ENCODE measurements at regions not wholly inside any gene's neighbourhood (a gene's known extent, or its start where the extent isn't known, plus 50 kb on each side); places are given as distances from the start of the nearest gene placed in this dataset.
"Not testable (repeated sequence)": the region's sequence is repeated elsewhere in the genome, so short reads cannot be mapped to it uniquely, and the experiment has no call there.

- H3K9ac ChIP-seq (replicated peaks; ENCODE audit: extremely low read depth, insufficient read depth, low read length): no peak overlapping the region
- intact Hi-C loops (cut with micrococcal nuclease) (no loop called here), dilution Hi-C loops (cut with MboI; ENCODE audit: extremely low pct_ligation_motif_present, low sequenced_read_pairs) (no loop called here)
- H3K79me2 ChIP-seq (ENCODE audit: control insufficient read depth, insufficient read depth, low read length): no peaks in the 10 kb centered on the region
- H2AFZ ChIP-seq (ENCODE audit: low read depth, low read length): no peak overlapping the region
- no peaks in the 10 kb centered on the region for H3K9me1 ChIP-seq (replicated peaks; ENCODE audit: control insufficient read depth, extremely low read depth, insufficient read depth, low read length)
- no peaks in the 10 kb centered on the region for H4K20me1 ChIP-seq (replicated peaks; ENCODE audit: control insufficient read depth, extremely low read depth, insufficient read depth, low read length)
- peaks cover 7% of the 10 kb centered on the region for H3K4me1 ChIP-seq (ENCODE audit: control insufficient read depth, extremely low read depth, insufficient read depth, low read length)
- H3K36me3 ChIP-seq (ENCODE audit: control insufficient read depth in 2 of 2, extremely low read depth in 1 of 2, insufficient read depth in 2 of 2, low read length in 2 of 2): no peaks in the 10 kb centered on the region
- no peak overlapping the region for H3K4me3 ChIP-seq (replicated peaks in 1 of 3; ENCODE audit: insufficient read depth in 1 of 3, low read depth in 1 of 3, low read length in 3 of 3)
- ChIA-PET CTCF (no interaction called here), POLR2A (no interaction called here)
- H3K9me3 ChIP-seq (replicated peaks; ENCODE audit: control insufficient read depth, insufficient read depth, low read length): no peaks in the 10 kb centered on the region
- no peaks in the 10 kb centered on the region for H3K27me3 ChIP-seq (ENCODE audit: control insufficient read depth in 2 of 2, insufficient read depth in 2 of 2, low read length in 2 of 2)
- H3K4me2 ChIP-seq (ENCODE audit: insufficient read depth, low read length): no peak overlapping the region
- FAIRE-seq (no peak), DNase-seq (ENCODE audit: low read depth, low spot score) (no peak)
- no peak overlapping the region for H3K27ac ChIP-seq (ENCODE audit: insufficient read depth, low read depth, low read length)
- BruUV-seq (replicated peaks): no TSS peak
- no peak for TF ChIP-seq POLR2AphosphoS5 (IDR thresholded peaks at IDR 0.05; ENCODE audit: insufficient read depth, low read depth, low read length)
- TF ChIP-seq FOS (IDR thresholded peaks at IDR 0.05; ENCODE audit: borderline replicate concordance, insufficient read depth, low read length): no peak
- no peak for TF ChIP-seq MAX (IDR thresholded peaks at IDR 0.05; ENCODE audit: insufficient read depth, insufficient read length)
- TF ChIP-seq MYC (IDR thresholded peaks at IDR 0.05; ENCODE audit: low read depth, low read length): no peak
- no peak for TF ChIP-seq POLR2A (IDR thresholded peaks at IDR 0.05; ENCODE audit: low read depth, low read length)
- TF ChIP-seq EZH2 (IDR thresholded peaks at IDR 0.05; ENCODE audit: borderline replicate concordance, low read depth, low read length, severe bottlenecking): no peak
- no peak for TF ChIP-seq GATA2 (IDR thresholded peaks at IDR 0.05; ENCODE audit: insufficient read depth, insufficient read length, low read depth, low read length)
- TF ChIP-seq CTCF (IDR thresholded peaks at IDR 0.05; ENCODE audit: extremely low read depth in 1 of 2, insufficient read depth in 1 of 2, low read depth in 1 of 2, low read length in 2 of 2): no peak
- no peak for TF ChIP-seq JUN (IDR thresholded peaks at IDR 0.05; ENCODE audit: borderline replicate concordance, insufficient read depth, insufficient read length, low read depth)
Measured at GRCh38 chr2:224151161-224151560, 112.1 kb upstream of the SERPINE2 start.

GRCh38 chr2:224148058-224148457 is 109.0 kb upstream of the SERPINE2 start:
- H3K4me2 ChIP-seq (ENCODE audit: insufficient read depth, low read length); FAIRE-seq; H3K27ac ChIP-seq (ENCODE audit: insufficient read depth, low read depth, low read length); H3K4me3 ChIP-seq (replicated peaks in 1 of 3; ENCODE audit: insufficient read depth in 1 of 3, low read depth in 1 of 3, low read length in 3 of 3); H3K9me1 ChIP-seq (replicated peaks; ENCODE audit: control insufficient read depth, extremely low read depth, insufficient read depth, low read length); H4K20me1 ChIP-seq (replicated peaks; ENCODE audit: control insufficient read depth, extremely low read depth, insufficient read depth, low read length); H3K36me3 ChIP-seq (ENCODE audit: control insufficient read depth in 2 of 2, extremely low read depth in 1 of 2, insufficient read depth in 2 of 2, low read length in 2 of 2); dilution Hi-C loops (cut with MboI; ENCODE audit: extremely low pct_ligation_motif_present, low sequenced_read_pairs); H3K9me3 ChIP-seq (replicated peaks; ENCODE audit: control insufficient read depth, insufficient read depth, low read length); H3K79me2 ChIP-seq (ENCODE audit: control insufficient read depth, insufficient read depth, low read length); H2AFZ ChIP-seq (ENCODE audit: low read depth, low read length); H3K27me3 ChIP-seq (ENCODE audit: control insufficient read depth in 2 of 2, insufficient read depth in 2 of 2, low read length in 2 of 2); DNase-seq (ENCODE audit: low read depth, low spot score); BruUV-seq (replicated peaks); H3K9ac ChIP-seq (replicated peaks; ENCODE audit: extremely low read depth, insufficient read depth, low read length); POLR2A ChIA-PET: not testable (repeated sequence)
- intact Hi-C loops (cut with micrococcal nuclease): loop anchor here (5.0 to 10.0 kb wide), 4 partner anchors 257 to 453 kb away; partner anchors contain the start of genes CUL3 and FAM124B
- peaks cover 26% of the 10 kb centered on the region for H3K4me1 ChIP-seq (ENCODE audit: control insufficient read depth, extremely low read depth, insufficient read depth, low read length)
- CTCF ChIA-PET: interaction anchor here (1.9 kb wide), 1 partner anchor 178 kb away, joined by 5 read pairs; no protein-coding TSS in a partner anchor

All from endothelial cell of umbilical vein (primary cell).